Kasumi-1 (cell line): ENCODE measurements at regions not wholly inside any gene's neighbourhood (a gene's known extent, or its start where the extent isn't known, plus 50 kb on each side); places are given as distances from the start of the nearest gene placed in this dataset.
A peak's percentile ranks its signal among the peaks of the same experiment; 100 is the strongest.
"Not testable (repeated sequence)": the region's sequence is repeated elsewhere in the genome, so short reads cannot be mapped to it uniquely, and the experiment has no call there.

ENCODE experiments used
- DNase-seq, 2 experiments: peaks; one replicate each; lab custom pipeline; 2025; lab: John Stamatoyannopoulos, UW

DNA sequence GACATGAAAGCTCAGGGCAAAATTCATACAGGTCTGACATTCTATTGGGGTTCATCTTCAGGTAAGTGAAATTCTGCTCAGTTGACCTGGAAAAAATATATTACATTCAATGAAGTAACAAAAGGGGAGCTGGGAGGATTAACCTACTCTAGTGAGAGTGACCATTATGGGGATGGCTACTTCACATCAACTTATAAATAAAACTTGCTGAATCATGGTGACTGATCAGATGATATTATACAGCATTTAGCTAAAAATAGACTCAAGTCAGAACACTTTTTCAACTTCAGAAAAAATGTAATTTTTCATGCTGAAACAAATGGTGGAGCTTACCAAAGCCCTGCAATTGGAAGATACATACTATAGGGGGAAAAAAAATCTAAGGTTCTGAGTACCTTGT is 800.2 kb downstream of the FSCB start:
- DNase-seq, result no peak

DNA sequence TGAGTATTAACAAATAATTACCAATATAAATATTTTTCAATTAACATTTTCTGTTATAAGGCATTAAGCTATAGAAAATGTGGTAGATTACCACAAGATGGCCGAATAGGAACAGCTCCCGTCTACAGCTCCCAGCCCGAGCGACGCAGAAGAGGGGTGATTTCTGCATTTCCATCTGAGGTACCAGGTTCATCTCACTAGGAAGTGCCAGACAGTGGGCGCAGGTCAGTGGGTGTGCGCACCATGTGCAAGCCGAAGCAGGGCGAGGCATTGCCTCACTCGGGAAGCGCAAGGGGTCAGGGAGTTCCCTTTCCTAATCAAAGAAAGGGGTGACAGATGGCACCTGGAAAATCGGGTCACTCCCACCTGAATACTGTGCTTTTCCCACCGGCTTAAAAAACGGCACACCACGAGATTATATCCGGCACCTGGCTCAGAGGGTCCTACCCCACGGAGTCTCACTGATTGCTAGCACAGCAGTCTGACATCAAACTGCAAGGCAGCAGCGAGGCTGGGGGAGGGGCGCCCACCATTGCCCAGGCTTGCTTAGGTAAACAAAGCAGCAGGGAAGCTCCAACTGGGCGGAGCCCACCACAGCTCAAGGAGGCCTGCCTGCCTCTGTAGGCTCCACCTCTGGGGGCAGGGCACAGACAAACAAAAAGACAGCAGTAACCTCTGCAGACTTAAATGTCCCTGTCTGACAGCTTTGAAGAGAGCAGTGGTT is 808.4 kb downstream of the FSCB start:
- DNase-seq, result not testable (repeated sequence)

DNA sequence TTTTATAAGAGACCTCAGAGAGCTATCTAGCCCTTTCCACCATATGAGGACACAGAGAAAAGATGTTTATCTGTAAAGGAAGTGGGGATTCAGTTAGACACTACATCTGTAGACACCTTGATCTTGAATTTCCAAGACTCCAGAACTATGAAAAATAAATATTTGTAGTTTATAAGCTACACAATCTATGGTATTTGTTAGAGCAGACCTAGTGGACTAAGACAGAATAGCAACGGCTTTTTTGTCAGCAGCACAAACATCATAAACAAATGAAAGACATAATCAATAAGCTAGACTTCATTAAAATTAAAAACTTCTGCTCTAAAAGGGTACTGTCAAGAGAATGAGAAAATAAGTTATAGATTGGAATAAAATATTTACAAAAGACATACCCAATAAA is 810.1 kb downstream of the FSCB start:
- DNase-seq, result no peak

DNA sequence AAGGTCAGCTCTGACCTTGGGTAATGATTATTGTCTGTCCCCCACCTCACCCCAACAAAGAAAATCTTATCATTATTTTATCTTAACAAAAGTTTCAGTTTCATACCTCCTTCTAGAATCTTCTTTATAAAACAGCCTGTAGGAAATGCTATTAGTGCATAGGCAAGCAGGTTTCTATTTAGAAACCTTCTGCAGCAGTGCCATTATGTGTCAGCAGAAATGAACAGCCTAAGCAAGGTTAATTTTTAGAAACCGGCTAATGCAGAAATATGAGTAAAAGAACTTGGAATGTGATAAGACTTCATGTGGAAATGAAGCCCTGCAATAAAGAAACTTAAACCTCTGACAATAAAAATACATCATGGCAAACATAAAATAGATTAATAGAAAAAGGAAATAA is 814.4 kb downstream of the FSCB start:
- no peak for DNase-seq

DNA sequence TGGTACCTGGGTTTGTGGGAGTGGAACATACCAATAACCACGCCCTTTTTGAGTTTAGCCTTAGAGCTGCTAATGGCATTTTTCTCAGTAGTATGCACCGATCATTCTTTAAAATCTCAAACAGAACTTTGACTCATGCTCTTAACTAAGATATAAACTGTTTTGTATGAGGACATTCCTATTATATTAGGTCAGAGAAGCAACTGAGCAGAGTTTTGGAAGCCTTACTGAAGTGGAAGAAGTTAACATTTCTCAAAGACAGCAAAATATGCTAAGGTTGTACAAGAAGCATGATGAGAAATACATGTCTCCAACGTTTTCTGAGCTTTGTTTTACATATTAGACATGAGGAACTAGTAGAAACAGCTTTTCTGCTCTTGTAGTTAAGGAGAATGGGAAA is 819.2 kb downstream of the FSCB start:
- no peak for DNase-seq

DNA sequence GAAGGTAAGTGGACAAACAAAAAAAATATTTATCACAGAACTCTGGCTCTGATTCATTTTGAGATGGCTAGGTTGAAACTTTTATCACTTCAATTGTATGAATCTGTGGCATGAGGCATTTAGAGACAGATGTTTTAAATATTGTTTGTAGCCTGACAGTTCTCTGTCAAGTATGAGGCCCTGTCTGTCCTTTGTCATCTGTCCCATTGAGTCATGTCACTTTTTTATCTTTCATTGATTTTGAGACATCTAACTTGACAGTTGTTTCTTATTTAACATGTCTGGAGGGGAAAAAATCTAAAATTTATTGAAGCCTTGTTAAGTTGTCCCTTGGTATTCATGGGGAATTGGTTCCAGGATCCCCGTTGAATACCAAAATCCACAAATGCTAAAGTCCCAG is 829.5 kb downstream of the FSCB start:
- DNase-seq, result no peak

DNA sequence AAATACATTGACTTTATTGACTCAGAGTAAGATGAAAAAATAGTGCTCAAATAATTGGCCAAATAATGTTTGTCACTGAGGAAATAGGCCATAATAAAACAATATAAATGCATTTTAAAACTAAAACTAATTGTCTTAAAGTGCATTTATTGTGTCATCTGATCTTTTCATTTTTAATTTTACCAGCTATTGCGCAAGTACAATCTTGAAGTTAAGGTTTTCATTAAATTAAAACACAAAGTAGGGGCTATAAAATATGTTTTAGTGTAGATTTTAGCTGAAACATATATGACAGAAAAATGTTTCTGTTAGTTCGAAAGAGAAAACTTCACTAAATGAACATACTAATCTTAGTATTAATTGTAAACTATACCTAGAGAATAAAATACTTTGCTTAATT is 832.8 kb downstream of the FSCB start:
- DNase-seq, result no peak

DNA sequence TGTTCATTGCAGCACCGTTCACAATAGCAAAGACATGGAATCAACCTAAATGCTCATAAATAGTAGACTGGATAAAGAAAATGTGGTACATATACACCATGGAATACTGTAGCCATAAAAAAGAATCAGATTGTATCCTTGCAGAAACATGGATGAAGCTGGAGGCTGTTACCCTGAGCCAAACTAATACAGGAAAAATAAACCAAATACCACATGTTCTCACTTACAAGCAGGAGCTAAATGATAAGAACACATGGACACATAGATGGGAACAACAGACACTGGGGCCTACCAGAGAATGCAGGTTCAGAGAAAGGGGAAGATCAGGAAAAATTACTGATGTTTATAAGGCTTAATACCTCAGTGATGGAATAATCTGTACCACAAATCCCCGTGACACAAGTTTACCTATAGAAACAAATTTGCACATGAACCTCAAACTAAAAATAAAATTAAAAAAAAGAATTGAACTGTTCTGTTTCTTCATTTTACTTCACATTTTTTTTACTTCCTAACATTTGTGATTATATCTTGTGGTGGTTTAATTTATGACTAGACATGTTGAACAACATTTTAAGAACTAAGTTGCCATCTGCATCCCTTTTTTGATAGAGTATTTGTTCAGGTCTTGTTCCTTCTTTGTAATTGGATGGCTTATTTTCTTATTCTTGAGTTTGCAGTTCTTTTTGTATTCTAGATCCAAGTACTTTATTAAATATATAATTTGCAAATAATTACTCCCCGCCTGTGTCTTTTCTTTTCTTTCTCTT is 835.2 kb downstream of the FSCB start:
- DNase-seq, result no peak

DNA sequence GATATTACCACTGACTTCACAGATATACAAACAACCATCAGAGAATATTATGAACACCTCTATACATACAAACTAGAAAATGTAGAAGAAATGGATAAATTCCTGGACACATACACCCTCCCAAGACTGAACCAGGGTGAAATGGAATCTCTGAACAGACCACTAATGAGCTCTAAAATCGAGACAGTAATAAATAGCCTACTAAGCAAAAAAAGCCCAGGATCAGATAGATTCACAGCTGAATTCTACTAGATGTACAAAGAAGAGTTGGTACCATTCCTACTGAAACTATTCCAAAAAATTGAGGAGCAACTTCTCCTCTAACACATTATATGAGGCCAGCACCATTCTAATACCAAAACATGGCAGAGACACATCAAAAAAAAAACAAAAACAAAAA is 837.7 kb downstream of the FSCB start:
- no peak for DNase-seq

DNA sequence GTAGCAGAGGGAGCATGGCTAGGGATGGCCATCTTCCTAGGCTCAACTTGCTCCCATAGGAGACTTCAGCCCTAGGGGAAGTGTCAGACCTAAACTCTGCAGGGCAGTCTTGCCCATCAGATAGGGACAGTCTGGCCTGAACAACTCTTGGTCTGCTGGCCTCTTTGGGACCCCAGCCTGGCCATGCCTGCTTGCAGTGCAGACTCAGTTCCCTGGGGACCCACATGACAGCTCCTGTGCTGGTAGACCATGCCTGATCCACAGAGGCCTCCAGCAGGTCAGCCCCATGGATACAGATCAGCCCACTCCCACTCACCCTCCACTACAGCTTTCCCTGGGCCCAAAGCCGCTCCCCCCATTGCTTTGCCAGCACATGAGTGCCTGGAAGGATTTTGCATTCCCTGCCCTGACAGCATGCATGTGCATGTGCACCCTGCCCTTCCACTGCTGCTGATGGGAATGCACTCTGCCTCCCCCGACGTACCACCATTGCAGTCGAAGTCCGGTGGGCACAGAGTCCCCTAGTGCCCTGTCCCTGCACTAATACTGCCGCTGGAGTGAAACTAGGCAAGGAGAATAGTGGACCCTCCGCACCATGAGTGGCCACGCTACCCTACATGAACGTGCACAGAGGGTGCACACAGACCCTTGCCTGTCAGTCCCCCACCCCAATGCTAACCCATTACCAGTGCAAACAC is 841.4 kb downstream of the FSCB start:
- DNase-seq, result no peak

DNA sequence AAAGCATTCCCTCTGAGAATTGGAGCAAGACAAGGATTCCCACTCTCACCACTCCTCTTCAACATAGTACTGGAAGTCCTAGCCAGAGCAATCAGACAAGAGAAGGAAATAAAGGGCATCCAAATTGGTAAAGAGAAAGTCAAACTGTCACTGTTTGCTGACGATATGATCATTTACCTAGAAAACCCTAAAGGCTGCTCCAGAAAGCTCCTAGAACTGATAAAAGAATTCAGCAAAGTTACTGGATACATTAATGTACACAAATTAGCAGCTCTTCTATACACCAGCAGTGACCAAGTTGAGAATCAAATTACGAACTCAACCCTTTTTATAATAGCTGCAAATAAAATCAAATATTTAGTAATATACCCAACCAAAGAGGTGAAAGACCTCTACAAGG is 851.9 kb downstream of the FSCB start:
- not testable (repeated sequence) for DNase-seq

DNA sequence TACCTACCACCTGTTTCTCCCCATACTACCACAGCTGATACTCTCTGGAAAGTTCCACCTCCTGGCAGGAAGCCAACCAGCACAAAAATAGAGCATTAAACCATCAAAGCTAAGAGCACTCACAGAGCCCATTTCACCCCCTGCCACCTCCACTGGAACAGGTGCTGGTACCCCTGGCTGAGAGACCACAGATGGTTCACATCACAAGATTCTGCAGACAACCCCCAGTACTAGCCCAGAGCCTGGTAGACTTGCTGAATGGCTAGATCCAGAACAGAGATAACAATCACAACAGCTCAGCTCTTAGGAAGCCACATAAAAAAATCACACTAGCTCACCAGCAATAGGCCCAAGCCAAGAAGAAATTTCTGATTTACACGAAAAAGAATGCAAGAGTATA is 855.2 kb downstream of the FSCB start:
- DNase-seq, result no peak

DNA sequence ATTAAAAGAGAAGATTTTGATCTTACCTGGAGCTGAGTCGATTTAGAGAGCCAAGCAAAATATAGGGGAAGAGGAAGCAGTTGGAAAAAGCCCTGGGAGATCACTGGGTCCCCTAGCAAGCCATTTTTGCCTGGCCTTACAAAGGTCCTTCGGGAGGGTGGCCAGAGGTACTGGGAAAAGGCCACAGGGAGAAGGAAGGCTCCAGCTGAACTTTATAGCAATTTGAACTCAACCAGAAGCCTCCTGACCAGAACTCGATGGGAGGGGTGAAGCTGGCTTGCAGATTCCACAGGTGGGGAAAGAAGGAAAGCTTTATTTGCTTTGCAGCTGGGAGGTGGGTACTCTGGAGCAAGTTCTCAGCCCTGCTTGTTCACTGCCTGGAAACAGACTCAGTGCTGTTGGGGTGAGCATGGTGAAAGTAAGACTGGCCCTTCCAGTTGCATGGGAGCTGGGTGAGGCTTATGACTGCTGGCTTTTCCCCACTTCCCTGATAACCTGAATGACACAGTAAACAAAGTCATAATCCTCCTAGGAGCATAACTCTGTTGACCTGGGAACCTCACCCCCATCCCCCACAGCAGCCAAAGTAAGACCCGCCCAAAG is 855.8 kb downstream of the FSCB start:
- no peak for DNase-seq

DNA sequence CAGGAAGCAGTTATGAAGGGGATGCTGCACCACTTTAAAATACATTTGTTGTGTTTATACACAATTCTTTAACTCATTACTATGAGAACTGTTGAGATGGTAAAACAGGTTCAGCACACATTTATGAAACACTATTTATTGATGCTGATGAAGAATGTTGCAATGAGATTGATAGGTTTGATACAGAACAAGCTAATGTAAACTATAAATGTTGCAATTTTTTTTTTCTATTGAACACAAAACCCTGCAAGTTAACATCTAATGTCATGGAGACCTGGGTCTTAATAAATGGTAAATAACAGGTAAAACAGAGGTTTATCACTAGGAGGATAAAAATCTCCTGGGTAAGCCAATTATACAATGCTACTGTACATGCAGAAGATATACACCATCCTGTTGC is 857.6 kb downstream of the FSCB start:
- no peak for DNase-seq

DNA sequence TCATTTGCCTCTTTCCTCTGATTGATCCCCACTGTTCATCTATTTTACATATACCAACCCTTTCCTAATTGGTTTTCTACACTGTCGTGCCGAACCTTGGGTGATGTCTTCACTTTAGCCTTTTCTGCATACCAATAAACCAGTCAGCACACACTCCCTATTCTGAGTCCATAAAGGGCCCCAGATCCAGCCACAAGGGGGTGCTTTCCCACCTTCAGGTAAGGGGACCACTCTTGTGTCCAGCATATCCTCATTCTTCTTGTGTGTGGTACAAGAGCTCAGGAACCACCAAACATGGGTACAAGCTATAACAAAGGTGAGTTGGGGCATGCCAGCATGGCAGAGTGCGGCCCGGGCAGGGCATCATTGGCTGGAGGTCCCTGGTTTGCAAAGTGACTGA is 859.8 kb downstream of the FSCB start:
- no peak for DNase-seq

DNA sequence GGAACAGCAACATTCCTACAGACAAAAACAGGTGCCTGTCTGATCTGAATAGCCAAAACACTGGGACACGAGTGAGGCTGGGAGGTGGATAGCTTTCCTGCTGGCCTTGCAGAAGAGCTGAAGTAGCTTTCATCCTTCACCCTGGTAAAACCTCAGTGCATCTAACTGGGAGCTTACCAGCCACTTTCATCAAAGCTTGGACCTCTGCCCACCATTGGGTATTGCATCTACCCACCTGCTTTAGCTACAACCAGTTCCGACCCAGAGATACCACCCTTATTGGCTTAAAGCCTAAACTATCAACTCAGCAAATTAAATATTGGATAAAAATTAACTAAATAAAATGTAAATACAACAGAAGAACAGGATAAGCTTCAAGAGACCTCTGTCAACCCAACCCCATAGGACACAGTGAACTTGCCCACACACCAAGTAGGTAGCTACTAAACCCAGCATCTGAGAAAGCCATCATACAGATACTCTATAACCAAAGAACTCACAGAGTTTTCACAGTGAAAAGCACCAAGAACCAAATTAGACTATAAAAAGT is 866.3 kb downstream of the FSCB start:
- DNase-seq, result no peak

DNA sequence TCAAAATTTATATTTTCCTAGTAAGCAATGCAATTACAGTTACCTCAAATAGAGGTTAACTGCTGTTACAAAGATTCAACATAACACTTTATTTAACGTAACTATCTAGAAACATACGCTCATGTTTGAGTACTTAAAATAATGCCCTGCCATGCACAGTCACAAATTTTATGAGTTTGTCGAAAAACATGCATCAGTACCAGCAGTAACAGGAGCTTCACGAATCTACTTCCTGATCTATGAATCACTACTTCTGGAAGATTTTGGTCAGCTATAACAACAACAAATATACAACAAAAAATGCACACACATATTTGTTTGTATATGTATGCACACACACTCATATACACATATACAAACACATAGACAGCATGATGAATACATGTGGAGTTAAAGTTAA is 881.8 kb downstream of the FSCB start:
- no peak for DNase-seq

DNA sequence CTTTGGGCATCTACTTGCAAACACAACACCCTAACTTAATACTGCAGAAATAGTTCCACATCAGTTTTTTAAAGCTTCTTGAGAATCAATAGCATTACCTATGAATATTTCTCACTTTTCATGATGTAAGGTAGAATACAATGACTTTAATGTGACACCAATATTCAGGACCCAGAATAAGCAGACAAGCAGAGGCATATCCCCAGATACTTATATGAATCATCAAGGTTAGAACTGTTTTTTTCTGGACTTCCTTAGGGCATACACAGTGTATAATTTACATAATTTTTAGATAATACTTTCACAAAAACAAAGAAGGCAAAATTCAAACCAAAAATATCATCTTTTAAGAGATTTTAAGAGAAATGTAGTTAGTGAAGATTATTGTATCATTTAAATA is 885.8 kb downstream of the FSCB start:
- no peak for DNase-seq

DNA sequence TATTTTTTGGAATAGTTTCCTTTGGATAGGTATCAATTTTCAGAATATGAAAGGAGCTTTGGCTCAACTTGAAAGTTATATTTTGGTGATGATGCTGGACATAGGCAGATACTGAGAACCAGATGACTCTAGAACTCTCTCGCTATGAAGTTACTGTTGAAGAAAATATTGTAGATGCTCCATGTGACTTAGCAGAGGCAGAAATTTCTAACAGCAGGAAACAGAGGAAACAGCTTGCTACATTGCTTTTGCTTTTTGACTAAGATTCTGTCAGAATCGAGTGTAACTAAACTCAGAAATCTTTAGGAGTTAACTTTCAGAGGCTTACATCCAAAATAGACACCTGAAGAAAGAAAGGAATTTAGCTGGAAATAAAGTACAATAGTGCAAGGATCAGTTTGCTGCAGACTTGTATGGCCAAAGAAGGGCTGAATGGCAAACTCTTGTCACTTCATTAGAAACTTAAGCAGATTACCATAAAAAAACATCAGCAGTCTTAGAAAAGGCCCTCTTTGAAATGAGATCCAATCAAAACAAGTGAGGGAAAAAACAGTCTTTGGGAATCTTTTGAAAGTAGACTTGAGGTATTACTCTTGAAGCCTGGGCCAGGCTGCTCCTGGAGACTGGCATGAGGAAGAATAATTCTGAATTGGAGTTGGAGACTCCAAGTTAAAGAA is 911.8 kb downstream of the FSCB start:
- peak; percentile 48 to 52 for DNase-seq

DNA sequence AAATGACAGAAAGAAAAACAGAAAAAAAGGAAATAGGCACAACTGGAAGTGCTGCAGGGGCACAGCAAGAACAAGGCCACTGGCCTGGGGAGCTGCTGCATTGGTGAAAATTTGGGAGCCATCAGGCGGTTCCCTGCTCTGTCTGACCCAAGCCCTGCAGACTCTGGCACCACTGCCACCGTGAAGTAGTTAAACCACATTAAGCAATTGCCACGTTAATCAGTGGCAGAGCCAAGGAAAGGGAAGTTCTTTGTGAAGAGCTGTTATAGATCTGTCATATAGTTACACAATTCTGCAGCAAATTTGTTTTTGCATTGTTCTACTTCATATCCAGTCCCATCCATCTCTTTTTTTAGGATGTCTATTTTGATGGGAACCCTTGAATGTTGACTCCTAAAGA is 915.3 kb downstream of the FSCB start:
- DNase-seq, result peak; percentile 75 to 79

DNA sequence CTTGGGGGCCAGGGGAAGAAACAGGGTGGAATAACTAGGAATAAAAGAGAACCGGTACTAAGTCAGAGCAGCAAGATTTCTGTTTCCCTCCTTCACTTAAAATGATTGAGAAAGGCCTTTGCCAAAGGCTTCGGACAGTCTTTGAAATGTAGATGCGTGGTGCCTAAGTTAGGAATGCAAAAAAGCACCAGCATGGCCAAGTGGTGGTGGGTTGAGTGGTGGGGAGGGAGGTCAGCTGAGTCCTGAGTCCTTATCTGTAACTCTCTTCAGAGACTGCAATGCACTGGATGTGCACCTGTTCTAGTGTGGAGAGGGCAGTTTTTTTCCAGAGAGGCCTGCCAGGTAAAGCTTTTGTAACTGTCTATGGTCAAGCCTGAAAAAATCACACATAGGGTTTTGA is 919.9 kb downstream of the FSCB start:
- no peak for DNase-seq

DNA sequence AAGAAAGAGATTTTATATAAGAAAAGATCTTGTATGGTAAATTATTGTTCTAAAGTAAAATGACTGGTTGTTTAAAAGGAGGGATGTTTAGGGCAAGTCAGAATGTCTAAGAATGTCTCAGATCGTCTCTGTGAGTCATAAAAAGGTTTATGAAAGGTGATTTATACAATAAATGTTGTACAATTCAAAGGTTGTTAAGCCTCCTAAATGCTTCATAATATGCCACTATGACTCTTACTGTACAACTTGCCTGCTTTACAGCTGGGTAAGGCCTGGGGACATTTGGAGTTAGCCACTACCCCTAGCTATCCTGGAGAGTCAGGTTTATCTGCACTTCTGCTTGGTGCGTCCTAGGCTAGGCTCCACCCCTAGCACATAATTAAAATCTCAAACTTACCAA is 927.4 kb downstream of the FSCB start:
- DNase-seq, result no peak
